Ovary (tissue), 7 donors: ENCODE measurements at regions not wholly inside any gene's neighbourhood (a gene's known extent, or its start where the extent isn't known, plus 50 kb on each side); places are given as distances from the start of the nearest gene placed in this dataset.

Experiments
- DNase-seq, 5 donors: peaks; one replicate each; pipeline ENCODE4 v3.0.0-alpha.2; 2019 to 2020
- H3K27ac ChIP-seq, 2 donors: fragments of 200-600 bp; one replicate each; pipeline versions ENCODE4 v1.5.1 to v1.8.0; 2019 to 2022
- H3K27me3 ChIP-seq: fragments of 200-600 bp; one replicate; pipeline ENCODE4 v1.8.0; 2022
- H3K36me3 ChIP-seq: fragments of 200-600 bp; sonication (generic); one replicate; pipeline ENCODE4 v1.5.1; 2019
- H3K4me1 ChIP-seq: one replicate; pipeline ENCODE4 v1.8.1; 2013; ENCODE audit warnings: mild to moderate bottlenecking, moderate library complexity; ENCODE audit not compliant: insufficient read depth
- H3K4me3 ChIP-seq: fragments of 200-600 bp; sonication (generic); one replicate; pipeline ENCODE4 v1.5.1; 2017
- H3K9me3 ChIP-seq, 2 donors: fragments of 200-600 bp in 1 of 2; sonication (generic) in 1 of 2; one replicate each; pipeline versions ENCODE4 v1.5.1 to v1.8.1; 2013 to 2019; ENCODE audit warnings: mild to moderate bottlenecking in 1 of 2, moderate library complexity in 1 of 2
- CTCF ChIP-seq, 3 donors: fragments of 450-650 bp in 2 of 3; fragments of 200-600 bp in 1 of 3; IDR thresholded peaks; one replicate each; pipeline versions ENCODE4 v1.5.1 to v1.8.0; 2016 to 2022; ENCODE audit warnings: antibody characterized with exemption in 3 of 3, mild to moderate bottlenecking in 1 of 3
- EP300 ChIP-seq: sonication (generic); formaldehyde crosslinking; IDR thresholded peaks from one replicate; pipeline ENCODE4 v1.6.1; 2017; ENCODE audit warnings: antibody characterized with exemption
- POLR2A ChIP-seq: fragments of 450-650 bp; IDR thresholded peaks from one replicate; pipeline ENCODE4 v1.6.1; 2017; ENCODE audit warnings: antibody characterized with exemption, mild to moderate bottlenecking, moderate library complexity
- WGBS, 3 donors: extraction: QIAGEN DNeasy Blood & Tissue Kit in 1 of 3; methylation state at CpG; one replicate each; pipeline versions ENCODE4 v1.1.5 to v1.1.7; 2013 to 2017; 5-methylcytosine and 5-hydroxymethylcytosine counted together
- intact Hi-C, 4 donors: fragments of 100-400 bp; cut with DNase I; formaldehyde crosslinking; loops; one replicate each; pipeline versions ENCODE4 v1.11.0 to v1.15.1; 2022 to 2023
- donor health status: DM: no; HTN: no; CAD: no; lungs with moderate emphysema.
- donor health status: DM: no; HTN: no; CAD: no.
- donor health status: Bipolar disorder and iron deficiency.
- donor health status: DM: no; HTN: no; CAD: no.
- donor health status: DM: yes; HTN: yes; CAD: no.

- H3K4me3 ChIP-seq, result no peak overlapping the region
- no peaks in the 10 kb centered on the region for H3K9me3 ChIP-seq
- no peak overlapping the region for H3K27ac ChIP-seq
- H3K27me3 ChIP-seq, result no peaks in the 10 kb centered on the region
- WGBS, 3 donors, result 80 to 87% (median 83%) methylated on average over 11 of the region's 11 CpGs
- intact Hi-C loops, result no loop called here
- H3K36me3 ChIP-seq, result no peaks in the 10 kb centered on the region
- DNase-seq, result no peak
- no peak for TF ChIP-seq EP300
- no peak for TF ChIP-seq POLR2A
- TF ChIP-seq CTCF (IDR thresholded peaks at IDR 0.05), result no peak
- H3K4me1 ChIP-seq, result no peaks in the 10 kb centered on the region
Measured at GRCh38 chr10:3702056-3702546, 82.9 kb downstream of the KLF6 start.

GRCh38 chr10:3701491-3701890 lies 83.5 kb downstream of the KLF6 start:
- no peak overlapping the region for H3K4me3 ChIP-seq
- H3K4me1 ChIP-seq, result no peaks in the 10 kb centered on the region
- H3K27ac ChIP-seq, result no peak overlapping the region
- no peak for DNase-seq
- no peaks in the 10 kb centered on the region for H3K27me3 ChIP-seq
- WGBS, 3 donors, result 94 to 100% (median 100%) methylated on average over 1 of the region's 1 CpG
- H3K36me3 ChIP-seq, result no peaks in the 10 kb centered on the region
- TF ChIP-seq EP300, result no peak
- TF ChIP-seq CTCF (IDR thresholded peaks at IDR 0.05), result no peak
- no peak for TF ChIP-seq POLR2A
- H3K9me3 ChIP-seq, result no peaks in the 10 kb centered on the region
- intact Hi-C loops, result no loop called here

GRCh38 chr10:3700531-3701076 lies 84.4 kb downstream of the KLF6 start:
- whole genome bisulfite sequencing, 3 donors, result 55 to 69% (median 59%) methylated on average over 3 of the region's 3 CpGs
- Histone ChIP-seq H3K4me3 (no peak overlapping the region), H3K27me3 (no peaks in the 10 kb centered on the region), H3K9me3 (no peaks in the 10 kb centered on the region), H3K27ac (no peak overlapping the region), H3K36me3 (no peaks in the 10 kb centered on the region), H3K4me1 (no peaks in the 10 kb centered on the region)
- DNase-seq, result no peak
- TF ChIP-seq CTCF (IDR thresholded peaks at IDR 0.05) (no peak), POLR2A (no peak), EP300 (no peak)
- intact Hi-C loops, result no loop called here

DNA sequence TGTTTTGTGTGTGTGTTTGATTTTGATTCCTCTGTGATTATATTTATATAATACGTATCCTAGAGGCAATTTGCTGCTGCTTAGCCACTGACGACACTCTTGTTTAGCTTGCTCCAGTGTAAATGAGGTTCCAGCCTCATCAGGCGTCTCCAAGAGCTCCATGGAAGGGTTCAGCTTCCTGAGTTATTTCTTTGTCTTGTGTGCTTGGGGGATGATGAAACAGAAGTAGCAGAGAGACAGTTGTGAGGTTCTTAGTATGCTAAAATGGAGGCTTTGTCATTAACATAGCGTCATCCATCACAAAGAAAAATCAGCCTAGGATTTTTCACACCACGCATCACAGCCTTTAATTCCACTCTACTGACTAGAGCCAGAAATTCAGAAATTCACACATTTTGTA lies 85.1 kb downstream of the KLF6 start:
- Histone ChIP-seq H3K4me1 (no peaks in the 10 kb centered on the region), H3K27ac (no peak overlapping the region), H3K4me3 (no peak overlapping the region), H3K9me3 (no peaks in the 10 kb centered on the region), H3K27me3 (no peaks in the 10 kb centered on the region), H3K36me3 (no peaks in the 10 kb centered on the region)
- TF ChIP-seq EP300 (no peak), CTCF (IDR thresholded peaks at IDR 0.05) (no peak), POLR2A (no peak)
- WGBS, 3 donors, result 79 to 89% (median 85%) methylated on average over 5 of the region's 5 CpGs
- intact Hi-C loops, result no loop called here
- no peak for DNase-seq
